AG04449 (cell line): ENCODE measurements at regions not wholly inside any gene's neighbourhood (a gene's known extent, or its start where the extent isn't known, plus 50 kb on each side); places are given as distances from the start of the nearest gene placed in this dataset.

Experiments used
- CTCF ChIA-PET: fragments of 350-600 bp; formaldehyde crosslinking; extraction: SDS; loops from one replicate; lab custom pipeline; 2021; ENCODE audit warnings: antibody characterized with exemption; lab: Yijun Ruan, JAX
- POLR2A ChIA-PET: fragments of 400-600, 350-600 bp; formaldehyde crosslinking; extraction: SDS; loops from one replicate; lab custom pipeline; 2020; ENCODE audit warnings: antibody characterized with exemption, inconsistent platforms; lab: Yijun Ruan, JAX
- DNase-seq: peaks from one replicate; pipeline ENCODE4 v3.0.0-alpha.2; 2010; ENCODE audit warnings: low read depth, low spot score
- H3K4me3 ChIP-seq: 2 replicates; pipeline ENCODE4 v1.5.1; 2011; ENCODE audit warnings: low read depth, mild to moderate bottlenecking, control low read depth, low read length
- CTCF ChIP-seq: IDR thresholded peaks from one replicate; pipeline ENCODE4 v1.5.1; 2011; ENCODE audit warnings: mild to moderate bottlenecking, moderate library complexity, low read length, control low read depth, inconsistent platforms; ENCODE audit not compliant: insufficient read depth; ENCODE audit errors: missing control alignments

DNA sequence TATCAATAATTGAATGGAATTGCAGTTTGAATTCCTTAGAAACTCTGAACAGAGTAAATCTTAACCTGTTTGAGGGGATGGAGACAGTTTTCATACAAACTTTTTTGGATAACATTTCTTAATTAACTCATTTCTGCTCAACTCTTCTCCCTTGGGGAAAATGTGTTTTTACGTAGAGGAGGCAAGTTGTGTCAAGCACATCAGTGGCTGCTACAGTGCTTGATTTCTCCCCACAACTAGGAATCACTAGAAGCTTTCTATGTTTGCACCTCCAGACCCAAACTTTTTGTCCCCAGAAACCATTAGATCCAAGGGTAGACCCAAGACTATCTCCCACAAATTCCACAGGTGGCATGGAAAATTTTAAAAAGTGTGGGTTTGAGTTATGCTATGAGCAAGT lies 658.9 kb upstream of the FSHR start:
- H3K4me3 ChIP-seq, result no peak overlapping the region
- no peak for TF ChIP-seq CTCF
- ChIA-PET POLR2A (no interaction called here), CTCF (no interaction called here)
- DNase-seq, result no peak

- POLR2A ChIA-PET, result no interaction called here
- no peak overlapping the region for H3K4me3 ChIP-seq
- TF ChIP-seq CTCF, result no peak
- CTCF ChIA-PET, result no interaction called here
- DNase-seq, result no peak
These were observed 658.4 kb upstream of the FSHR start for GRCh38 chr2:49812730-49813129.

- TF ChIP-seq CTCF, result no peak
- CTCF ChIA-PET, result no interaction called here
- no peak for DNase-seq
- POLR2A ChIA-PET, result no interaction called here
- no peak overlapping the region for H3K4me3 ChIP-seq
These were observed 657.2 kb upstream of the FSHR start for GRCh38 chr2:49811502-49811901.

- ChIA-PET CTCF (no interaction called here), POLR2A (no interaction called here)
- no peak for TF ChIP-seq CTCF
- DNase-seq, result no peak
- H3K4me3 ChIP-seq, result no peak overlapping the region
These were observed 653.4 kb upstream of the FSHR start for GRCh38 chr2:49807689-49808088.

DNA sequence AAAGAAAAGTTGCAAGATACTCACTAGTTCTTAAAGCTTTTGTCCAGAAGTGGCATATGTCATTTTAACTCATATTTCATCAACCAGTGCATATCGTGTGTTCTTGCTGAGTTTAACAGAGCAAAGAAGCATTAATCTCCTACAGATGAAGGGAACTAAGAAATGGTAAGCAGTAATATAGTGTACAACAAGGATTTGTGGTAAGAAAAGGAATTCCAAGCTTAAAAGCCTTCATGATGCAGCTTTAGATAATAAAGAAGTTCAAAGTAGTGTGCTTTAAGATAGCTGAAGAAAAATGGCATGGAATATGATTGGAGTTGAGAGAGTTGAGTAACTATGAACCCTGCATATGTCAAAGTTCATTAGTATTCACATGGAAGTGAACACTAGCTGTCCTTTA lies 649.8 kb upstream of the FSHR start:
- no peak overlapping the region for H3K4me3 ChIP-seq
- POLR2A ChIA-PET, result no interaction called here
- CTCF ChIA-PET, result no interaction called here
- no peak for TF ChIP-seq CTCF
- no peak for DNase-seq

GRCh38 chr2:49801898-49802450 lies 647.7 kb upstream of the FSHR start:
- ChIA-PET CTCF (no interaction called here), POLR2A (no interaction called here)
- no peak for DNase-seq
- no peak for TF ChIP-seq CTCF
- H3K4me3 ChIP-seq, result no peak overlapping the region
